Vagina (tissue), 2 donors: ENCODE measurements at regions not wholly inside any gene's neighbourhood (a gene's known extent, or its start where the extent isn't known, plus 50 kb on each side); places are given as distances from the start of the nearest gene placed in this dataset.

Experiments
- CTCF ChIP-seq, 3 experiments: fragments of 450-650 bp in 2 of 3; fragments of 200-600 bp in 1 of 3; sonication (generic) in 1 of 3; IDR thresholded peaks; one replicate each; pipeline ENCODE4 v1.5.1; 2017 to 2019; ENCODE audit warnings: antibody characterized with exemption in 3 of 3, mild to moderate bottlenecking in 2 of 3, moderate library complexity in 2 of 3
- POLR2A ChIP-seq, 2 donors: fragments of 450-650 bp; IDR thresholded peaks; one replicate each; pipeline ENCODE4 v1.6.1; 2017; ENCODE audit warnings: antibody characterized with exemption in 2 of 2, mild to moderate bottlenecking in 2 of 2, moderate library complexity in 2 of 2
- POLR2AphosphoS5 ChIP-seq, 2 donors: sonication (generic); formaldehyde crosslinking; IDR thresholded peaks; one replicate each; pipeline ENCODE4 v1.9.0; 2017; ENCODE audit warnings: antibody characterized with exemption in 2 of 2, mild to moderate bottlenecking in 2 of 2, low read depth in 1 of 2; ENCODE audit not compliant: insufficient read depth in 1 of 2

- no peak for TF ChIP-seq CTCF (IDR thresholded peaks at IDR 0.05)
- TF ChIP-seq POLR2AphosphoS5 (IDR thresholded peaks at IDR 0.05; ENCODE audit: insufficient read depth in 1 of 2, low read depth in 1 of 2) = no peak
- no peak for TF ChIP-seq POLR2A (IDR thresholded peaks at IDR 0.05)
Measured at GRCh38 chrX:39758791-39759525, 338.8 kb downstream of the BCOR start.
